Endothelial cell of umbilical vein (primary cell): ENCODE measurements at regions not wholly inside any gene's neighbourhood (a gene's known extent, or its start where the extent isn't known, plus 50 kb on each side); places are given as distances from the start of the nearest gene placed in this dataset.

Source experiments
- BruUV-seq: library from RNA; stranded (reverse); fragments of 400-500 nt; replicated peaks from 2 replicates; lab custom pipeline; 2021; lab: Mats Ljungman, UMichigan
- CTCF ChIA-PET: fragments of 300-600, 350-600 bp; sonication (Branson Sonifier 250); formaldehyde crosslinking; loops from one replicate; lab custom pipeline; 2021; ENCODE audit warnings: antibody characterized with exemption, inconsistent platforms; lab: Charles Lee
- POLR2A ChIA-PET: fragments of 300-600, 350-600 bp; sonication (Branson Sonifier 250); formaldehyde crosslinking; loops from one replicate; lab custom pipeline; 2021; ENCODE audit warnings: antibody characterized with exemption, inconsistent platforms; lab: Charles Lee
- DNase-seq: peaks from one replicate; pipeline ENCODE4 v3.0.0-alpha.2; 2011; ENCODE audit warnings: low read depth, low spot score
- FAIRE-seq: peaks from 2 replicates; lab custom pipeline; 2011; peaks lifted over from hg19 to GRCh38; lab: Jason Lieb, UNC
- H2AFZ ChIP-seq: 2 replicates; pipeline ENCODE4 v1.6.0; 2012; ENCODE audit warnings: low read depth, low read length, control low read depth, inconsistent platforms
- H3K27ac ChIP-seq: 2 replicates; pipeline ENCODE4 v1.5.1; 2011; ENCODE audit warnings: low read depth, mild to moderate bottlenecking, control low read depth, low read length, moderate library complexity; ENCODE audit not compliant: insufficient read depth
- H3K27me3 ChIP-seq, 2 experiments: 2 replicates each; pipeline versions ENCODE4 v1.6.0 to v1.6.1; 2011; ENCODE audit warnings: low read length in 2 of 2, mixed read lengths in 1 of 2; ENCODE audit not compliant: control insufficient read depth in 2 of 2, insufficient read depth in 2 of 2
- H3K36me3 ChIP-seq, 2 experiments: 2 replicates in 1 of 2; 3 replicates in 1 of 2; pipeline ENCODE4 v1.5.1; 2011; ENCODE audit warnings: low read length in 2 of 2, mild to moderate bottlenecking in 1 of 2, moderate library complexity in 1 of 2; ENCODE audit not compliant: control insufficient read depth in 2 of 2, insufficient read depth in 2 of 2; ENCODE audit errors: extremely low read depth in 1 of 2
- H3K4me1 ChIP-seq: 3 replicates; pipeline ENCODE4 v1.5.1; 2011; ENCODE audit warnings: mild to moderate bottlenecking, low read length; ENCODE audit not compliant: control insufficient read depth, insufficient read depth; ENCODE audit errors: extremely low read depth
- H3K4me2 ChIP-seq: 2 replicates; pipeline ENCODE4 v1.6.1; 2011; ENCODE audit warnings: low read length, control low read depth, mixed read lengths; ENCODE audit not compliant: insufficient read depth
- H3K4me3 ChIP-seq, 3 experiments: fragments of 200-600 bp in 1 of 3; sonication (generic), shearing (Covaris generic) in 1 of 3; replicated peaks in 1 of 3; 2 replicates each; pipeline ENCODE4 v1.5.1; 2011 to 2016; ENCODE audit warnings: control low read depth in 3 of 3, low read length in 3 of 3, mild to moderate bottlenecking in 2 of 3, inconsistent platforms in 1 of 3, low read depth in 1 of 3, moderate library complexity in 1 of 3; ENCODE audit not compliant: insufficient read depth in 1 of 3
- H3K79me2 ChIP-seq: 2 replicates; pipeline ENCODE4 v1.6.0; 2012; ENCODE audit warnings: low read length, inconsistent platforms; ENCODE audit not compliant: control insufficient read depth, insufficient read depth
- H3K9ac ChIP-seq: replicated peaks from 2 replicates; pipeline ENCODE3; 2011; ENCODE audit warnings: low read length, control low read depth; ENCODE audit not compliant: insufficient read depth; ENCODE audit errors: extremely low read depth
- H3K9me1 ChIP-seq: replicated peaks from 3 replicates; pipeline ENCODE4 v1.6.0; 2011; ENCODE audit warnings: mild to moderate bottlenecking, low read length; ENCODE audit not compliant: control insufficient read depth, insufficient read depth; ENCODE audit errors: extremely low read depth
- H3K9me3 ChIP-seq: replicated peaks from 2 replicates; pipeline ENCODE4 v1.5.1; 2012; ENCODE audit warnings: low read length, inconsistent platforms; ENCODE audit not compliant: control insufficient read depth, insufficient read depth
- H4K20me1 ChIP-seq: replicated peaks from 2 replicates; pipeline ENCODE3; 2011; ENCODE audit warnings: mild to moderate bottlenecking, low read length; ENCODE audit not compliant: control insufficient read depth, insufficient read depth; ENCODE audit errors: extremely low read depth
- CTCF ChIP-seq, 2 donors: IDR thresholded peaks; 1 replicate in 1 of 2; 2 replicates in 1 of 2; pipeline ENCODE4 v1.5.1; 2011; ENCODE audit warnings: low read length in 2 of 2, mild to moderate bottlenecking in 2 of 2, moderate library complexity in 2 of 2, control low read depth in 1 of 2, inconsistent platforms in 1 of 2, low read depth in 1 of 2; ENCODE audit not compliant: insufficient read depth in 1 of 2; ENCODE audit errors: extremely low read depth in 1 of 2
- EZH2 ChIP-seq: IDR thresholded peaks from 2 replicates; pipeline ENCODE4 v1.6.1; 2012; ENCODE audit warnings: borderline replicate concordance, low read depth, mild to moderate bottlenecking, moderate library complexity, low read length, inconsistent platforms; ENCODE audit not compliant: severe bottlenecking
- FOS ChIP-seq: IDR thresholded peaks from 2 replicates; pipeline ENCODE4 v1.6.1; 2011; ENCODE audit warnings: mild to moderate bottlenecking, low read length, moderate library complexity, borderline replicate concordance; ENCODE audit not compliant: insufficient read depth
- GATA2 ChIP-seq: IDR thresholded peaks from 2 replicates; pipeline ENCODE4 v1.7.0; 2011; ENCODE audit warnings: low read depth, mild to moderate bottlenecking, moderate library complexity, mixed read lengths, low read length; ENCODE audit not compliant: insufficient read length, insufficient read depth
- JUN ChIP-seq: IDR thresholded peaks from 2 replicates; pipeline ENCODE4 v1.6.1; 2011; ENCODE audit warnings: borderline replicate concordance, low read depth; ENCODE audit not compliant: insufficient read length, insufficient read depth
- MAX ChIP-seq: IDR thresholded peaks from 2 replicates; pipeline ENCODE4 v1.6.1; 2011; ENCODE audit not compliant: insufficient read depth, insufficient read length
- MYC ChIP-seq: IDR thresholded peaks from one replicate; pipeline ENCODE4 v1.6.1; 2011; ENCODE audit warnings: mild to moderate bottlenecking, low read depth, low read length
- POLR2A ChIP-seq: IDR thresholded peaks from 2 replicates; pipeline ENCODE4 v1.6.1; 2012; ENCODE audit warnings: low read depth, mild to moderate bottlenecking, control low read depth, low read length
- POLR2AphosphoS5 ChIP-seq: IDR thresholded peaks from 2 replicates; pipeline ENCODE4 v1.6.1; 2012; ENCODE audit warnings: low read depth, mild to moderate bottlenecking, control low read depth, low read length, moderate library complexity; ENCODE audit not compliant: insufficient read depth
- dilution Hi-C: fragments of 300-500 bp; cut with MboI; formaldehyde crosslinking; loops from one replicate; pipeline ENCODE4 v1.15.0; 2019; ENCODE audit warnings: low sequenced_read_pairs; ENCODE audit not compliant: extremely low pct_ligation_motif_present
- intact Hi-C: fragments of 100-400 bp; cut with micrococcal nuclease; formaldehyde crosslinking; loops from one replicate; pipeline ENCODE4 v1.10.0; 2022

GRCh38 chr18:29982218-29982617, 1060.3 kb downstream of the DSC3 start:
- no peak for FAIRE-seq
- Histone ChIP-seq H3K36me3 (no peaks in the 10 kb centered on the region), H3K27ac (no peak overlapping the region), H4K20me1 (no peaks in the 10 kb centered on the region), H3K27me3 (no peaks in the 10 kb centered on the region), H3K4me2 (no peak overlapping the region), H3K4me3 (no peak overlapping the region), H3K4me1 (no peaks in the 10 kb centered on the region), H3K9me3 (peaks cover 2% of the 10 kb centered on the region), H3K9ac (no peak overlapping the region), H3K79me2 (no peaks in the 10 kb centered on the region), H3K9me1 (no peaks in the 10 kb centered on the region), H2AFZ (no peak overlapping the region)
- POLR2A ChIA-PET = no interaction called here
- no TSS peak for BruUV-seq
- dilution Hi-C loops = no loop called here
- intact Hi-C loops = no loop called here
- CTCF ChIA-PET = no interaction called here
- no peak for TF ChIP-seq JUN
- no peak for TF ChIP-seq MAX
- TF ChIP-seq FOS = no peak
- TF ChIP-seq POLR2AphosphoS5 = no peak
- DNase-seq = no peak

GRCh38 chr18:29979881-29980280, 1062.7 kb downstream of the DSC3 start:
- dilution Hi-C loops (no loop called here), intact Hi-C loops (no loop called here)
- no peak for FAIRE-seq
- TF ChIP-seq GATA2 = no peak
- TF ChIP-seq FOS = no peak
- TF ChIP-seq EZH2 = no peak
- TF ChIP-seq MYC = no peak
- TF ChIP-seq JUN = no peak
- no peak for TF ChIP-seq POLR2A
- no peak for TF ChIP-seq MAX
- TF ChIP-seq CTCF (IDR thresholded peaks at IDR 0.05; ENCODE audit: extremely low read depth in 1 of 2, insufficient read depth in 1 of 2, low read depth in 1 of 2, low read length in 2 of 2) = no peak
- no peak for TF ChIP-seq POLR2AphosphoS5
- Histone ChIP-seq H3K4me3 (no peak overlapping the region), H3K79me2 (no peaks in the 10 kb centered on the region), H3K4me1 (no peaks in the 10 kb centered on the region), H3K9me3 (no peaks in the 10 kb centered on the region), H4K20me1 (no peaks in the 10 kb centered on the region), H3K36me3 (no peaks in the 10 kb centered on the region), H2AFZ (no peak overlapping the region), H3K4me2 (no peak overlapping the region), H3K27ac (no peak overlapping the region), H3K9me1 (no peaks in the 10 kb centered on the region), H3K27me3 (no peaks in the 10 kb centered on the region), H3K9ac (no peak overlapping the region)
- DNase-seq = no peak
- POLR2A ChIA-PET = no interaction called here
- CTCF ChIA-PET = interaction anchor here (0.6 kb wide), 1 partner anchor 125 kb away, joined by 3 read pairs; no protein-coding TSS in a partner anchor
- BruUV-seq = no TSS peak
